ENCODE measurements at regions not wholly inside any gene's neighbourhood (a gene's known extent, or its start where the extent isn't known, plus 50 kb on each side); places are given as distances from the start of the nearest gene placed in this dataset.

GRCh38 chr13:59399513-59399912 is 764.2 kb downstream of the DIAPH3 start:
- TF ChIP-seq CTCF (IDR thresholded peaks at IDR 0.05; ENCODE audit: poor library complexity) (no peak), EZH2 (IDR thresholded peaks at IDR 0.05; ENCODE audit: borderline replicate concordance) (no peak), EZH2phosphoT487 (IDR thresholded peaks at IDR 0.05; ENCODE audit: low read depth, severe bottlenecking, unreplicated experiment) (no peak)

Measured in hepatocyte (in vitro differentiated cells).